OCI-LY7 (cell line): ENCODE measurements at regions not wholly inside any gene's neighbourhood (a gene's known extent, or its start where the extent isn't known, plus 50 kb on each side); places are given as distances from the start of the nearest gene placed in this dataset.

Experiments
- EZH2phosphoT487 ChIP-seq: fragments of 200-600 bp; sonication (generic); IDR thresholded peaks from 2 replicates; pipeline ENCODE4 v1.6.1; 2018; ENCODE audit warnings: low read depth, borderline replicate concordance, mild to moderate bottlenecking, mixed run types, antibody characterized with exemption, low read length, moderate library complexity, mixed read lengths
- TF ChIP-seq, protein P1 (sequence below): fragments of 200-600 bp; sonication (generic); conservative IDR thresholded peaks from 2 replicates; pipeline ENCODE4 v1.5.1; 2014; ENCODE audit warnings: mild to moderate bottlenecking, antibody characterized with exemption, low read length, moderate library complexity, mixed read lengths

DNA sequence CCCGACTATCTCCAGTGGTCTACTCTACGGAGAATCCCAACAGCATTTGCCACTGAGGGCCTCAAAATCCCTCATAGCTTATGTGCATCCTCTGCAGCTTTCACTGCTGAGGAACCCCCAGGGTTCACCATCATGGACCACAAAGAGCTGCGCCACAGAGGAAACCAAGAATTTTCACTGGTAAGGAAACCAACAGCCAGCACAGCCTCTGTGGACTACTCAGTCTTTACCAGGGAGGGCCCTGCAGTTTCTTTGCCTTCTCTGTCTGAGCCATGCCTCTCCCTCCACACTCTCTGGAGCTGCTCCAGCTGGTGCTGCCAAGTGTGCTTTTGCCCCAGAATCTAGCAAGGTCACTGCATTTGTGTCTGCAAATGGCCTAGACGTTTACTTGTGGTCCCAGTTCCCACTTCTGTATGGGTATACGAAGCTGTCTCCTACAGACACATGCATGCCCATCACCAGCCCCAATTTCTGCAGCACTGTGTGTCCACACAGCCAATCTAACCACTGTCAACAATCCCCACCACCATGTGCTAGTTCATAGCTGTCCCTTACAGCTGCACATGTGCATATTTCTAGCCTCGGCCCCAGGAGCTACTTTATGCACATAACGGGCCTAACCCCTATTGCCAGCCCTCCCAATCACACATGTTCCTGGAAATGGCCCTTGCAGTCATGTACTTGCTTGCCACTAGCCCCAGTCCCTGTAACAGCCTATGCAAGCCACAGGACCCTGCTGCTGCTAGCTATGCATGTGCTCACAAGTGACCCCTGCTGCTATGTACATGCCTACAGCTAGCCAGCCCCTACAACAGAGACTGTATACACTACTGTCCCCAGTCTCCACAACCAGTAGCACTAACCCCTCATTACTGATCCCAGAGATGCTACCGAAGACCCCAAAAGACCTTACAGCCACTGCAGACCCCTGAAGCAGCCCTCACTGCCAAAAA lies 1437.4 kb downstream of the CDH11 start:
- TF ChIP-seq, protein P1, sequence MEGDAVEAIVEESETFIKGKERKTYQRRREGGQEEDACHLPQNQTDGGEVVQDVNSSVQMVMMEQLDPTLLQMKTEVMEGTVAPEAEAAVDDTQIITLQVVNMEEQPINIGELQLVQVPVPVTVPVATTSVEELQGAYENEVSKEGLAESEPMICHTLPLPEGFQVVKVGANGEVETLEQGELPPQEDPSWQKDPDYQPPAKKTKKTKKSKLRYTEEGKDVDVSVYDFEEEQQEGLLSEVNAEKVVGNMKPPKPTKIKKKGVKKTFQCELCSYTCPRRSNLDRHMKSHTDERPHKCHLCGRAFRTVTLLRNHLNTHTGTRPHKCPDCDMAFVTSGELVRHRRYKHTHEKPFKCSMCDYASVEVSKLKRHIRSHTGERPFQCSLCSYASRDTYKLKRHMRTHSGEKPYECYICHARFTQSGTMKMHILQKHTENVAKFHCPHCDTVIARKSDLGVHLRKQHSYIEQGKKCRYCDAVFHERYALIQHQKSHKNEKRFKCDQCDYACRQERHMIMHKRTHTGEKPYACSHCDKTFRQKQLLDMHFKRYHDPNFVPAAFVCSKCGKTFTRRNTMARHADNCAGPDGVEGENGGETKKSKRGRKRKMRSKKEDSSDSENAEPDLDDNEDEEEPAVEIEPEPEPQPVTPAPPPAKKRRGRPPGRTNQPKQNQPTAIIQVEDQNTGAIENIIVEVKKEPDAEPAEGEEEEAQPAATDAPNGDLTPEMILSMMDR: no peak
- TF ChIP-seq EZH2phosphoT487: no peak
